ENCODE measurements at regions not wholly inside any gene's neighbourhood (a gene's known extent, or its start where the extent isn't known, plus 50 kb on each side); places are given as distances from the start of the nearest gene placed in this dataset.
"Not testable (repeated sequence)": the region's sequence is repeated elsewhere in the genome, so short reads cannot be mapped to it uniquely, and the experiment has no call there.

- ATAC-seq (no peak), DNase-seq (no peak)
- H3K4me1 Mint-ChIP-seq (ENCODE audit: low read depth), result no peaks in the 10 kb centered on the region
- no peaks in the 10 kb centered on the region for H3K27me3 Mint-ChIP-seq (ENCODE audit: low read depth)
- no peaks in the 10 kb centered on the region for H3K36me3 Mint-ChIP-seq (ENCODE audit: insufficient read depth)
- H3K9me3 Mint-ChIP-seq, result no peaks in the 10 kb centered on the region
- H3K4me3 Mint-ChIP-seq, result no peak overlapping the region
Observed at GRCh38 chr3:16069149-16069922, 105.1 kb upstream of the GALNT15 start.

GRCh38 chr3:16070707-16071106, 103.8 kb upstream of the GALNT15 start:
- no peak for ATAC-seq

GRCh38 chr3:16071206-16071605, 103.3 kb upstream of the GALNT15 start:
- H3K27me3 Mint-ChIP-seq (ENCODE audit: low read depth), result no peaks in the 10 kb centered on the region
- no peak for DNase-seq
- no peak overlapping the region for H3K4me3 Mint-ChIP-seq
- no peaks in the 10 kb centered on the region for H3K4me1 Mint-ChIP-seq (ENCODE audit: low read depth)
- H3K9me3 Mint-ChIP-seq, result no peaks in the 10 kb centered on the region
- H3K36me3 Mint-ChIP-seq (ENCODE audit: insufficient read depth), result no peaks in the 10 kb centered on the region
- ATAC-seq, result no peak

More at GRCh38 chr3:16070707-16071106, 103.8 kb upstream of the GALNT15 start:
- H3K4me3 Mint-ChIP-seq, result no peak overlapping the region
- H3K36me3 Mint-ChIP-seq (ENCODE audit: insufficient read depth), result no peaks in the 10 kb centered on the region
- H3K9me3 Mint-ChIP-seq, result no peaks in the 10 kb centered on the region
- DNase-seq, result no peak
- no peaks in the 10 kb centered on the region for H3K27me3 Mint-ChIP-seq (ENCODE audit: low read depth)
- H3K4me1 Mint-ChIP-seq (ENCODE audit: low read depth), result no peaks in the 10 kb centered on the region

- H3K4me3 Mint-ChIP-seq, result no peak overlapping the region
- H3K4me1 Mint-ChIP-seq (ENCODE audit: low read depth), result no peaks in the 10 kb centered on the region
- H3K36me3 Mint-ChIP-seq (ENCODE audit: insufficient read depth), result no peaks in the 10 kb centered on the region
- DNase-seq (no peak), ATAC-seq (no peak)
- H3K9me3 Mint-ChIP-seq, result no peaks in the 10 kb centered on the region
- H3K27me3 Mint-ChIP-seq (ENCODE audit: low read depth), result peaks cover 3% of the 10 kb centered on the region
Observed at GRCh38 chr3:16072420-16073110, 101.9 kb upstream of the GALNT15 start.

- Mint-ChIP-seq H3K27me3 (ENCODE audit: low read depth) (peaks cover 4% of the 10 kb centered on the region), H3K4me3 (no peak overlapping the region), H3K36me3 (ENCODE audit: insufficient read depth) (no peaks in the 10 kb centered on the region), H3K9me3 (peaks cover 3% of the 10 kb centered on the region), H3K4me1 (ENCODE audit: low read depth) (no peaks in the 10 kb centered on the region)
- no peak for ATAC-seq
- no peak for DNase-seq
Observed at GRCh38 chr3:16073203-16073602, 101.3 kb upstream of the GALNT15 start.

GRCh38 chr3:16073990-16074671, 100.3 kb upstream of the GALNT15 start:
- H3K4me1 Mint-ChIP-seq (ENCODE audit: low read depth); H3K9me3 Mint-ChIP-seq; H3K36me3 Mint-ChIP-seq (ENCODE audit: insufficient read depth); DNase-seq; H3K4me3 Mint-ChIP-seq; ATAC-seq; H3K27me3 Mint-ChIP-seq (ENCODE audit: low read depth): not testable (repeated sequence)

- DNase-seq (no peak), ATAC-seq (no peak)
- peaks cover 9% of the 10 kb centered on the region for H3K27me3 Mint-ChIP-seq (ENCODE audit: low read depth)
- no peaks in the 10 kb centered on the region for H3K36me3 Mint-ChIP-seq (ENCODE audit: insufficient read depth)
- no peak overlapping the region for H3K4me3 Mint-ChIP-seq
- H3K9me3 Mint-ChIP-seq, result peaks cover 6% of the 10 kb centered on the region
- no peaks in the 10 kb centered on the region for H3K4me1 Mint-ChIP-seq (ENCODE audit: low read depth)
Observed at GRCh38 chr3:16075647-16076046, 98.8 kb upstream of the GALNT15 start.

- no peaks in the 10 kb centered on the region for H3K36me3 Mint-ChIP-seq (ENCODE audit: insufficient read depth)
- no peak for DNase-seq
- peaks cover 11% of the 10 kb centered on the region for H3K27me3 Mint-ChIP-seq (ENCODE audit: low read depth)
- H3K4me3 Mint-ChIP-seq, result no peak overlapping the region
- H3K9me3 Mint-ChIP-seq, result peaks cover 13% of the 10 kb centered on the region
- H3K4me1 Mint-ChIP-seq (ENCODE audit: low read depth), result no peaks in the 10 kb centered on the region
- ATAC-seq, result no peak
Observed at GRCh38 chr3:16076564-16076963, 97.9 kb upstream of the GALNT15 start.

- Mint-ChIP-seq H3K27me3 (ENCODE audit: low read depth) (peaks cover 11% of the 10 kb centered on the region), H3K9me3 (peaks cover 13% of the 10 kb centered on the region)
- not testable (repeated sequence) for H3K4me1 Mint-ChIP-seq (ENCODE audit: low read depth); H3K36me3 Mint-ChIP-seq (ENCODE audit: insufficient read depth); ATAC-seq; H3K4me3 Mint-ChIP-seq; DNase-seq
Observed at GRCh38 chr3:16077146-16077545, 97.3 kb upstream of the GALNT15 start.

- H3K36me3 Mint-ChIP-seq (ENCODE audit: insufficient read depth); DNase-seq; ATAC-seq; H3K4me3 Mint-ChIP-seq; H3K4me1 Mint-ChIP-seq (ENCODE audit: low read depth): not testable (repeated sequence)
- peaks cover 13% of the 10 kb centered on the region for H3K9me3 Mint-ChIP-seq
- peaks cover 11% of the 10 kb centered on the region for H3K27me3 Mint-ChIP-seq (ENCODE audit: low read depth)
Observed at GRCh38 chr3:16077681-16078080, 96.8 kb upstream of the GALNT15 start.

GRCh38 chr3:16079519-16079918, 95.0 kb upstream of the GALNT15 start:
- peaks cover 11% of the 10 kb centered on the region for H3K27me3 Mint-ChIP-seq (ENCODE audit: low read depth)
- H3K4me3 Mint-ChIP-seq, result no peak overlapping the region
- H3K36me3 Mint-ChIP-seq (ENCODE audit: insufficient read depth), result no peaks in the 10 kb centered on the region
- ATAC-seq (no peak), DNase-seq (no peak)
- H3K9me3 Mint-ChIP-seq, result peaks cover 17% of the 10 kb centered on the region
- no peaks in the 10 kb centered on the region for H3K4me1 Mint-ChIP-seq (ENCODE audit: low read depth)

- Mint-ChIP-seq H3K4me3 (no peak overlapping the region), H3K4me1 (ENCODE audit: low read depth) (no peaks in the 10 kb centered on the region)
Observed at GRCh38 chr3:16081661-16082060, 92.8 kb upstream of the GALNT15 start.

GRCh38 chr3:16084887-16085286, 89.6 kb upstream of the GALNT15 start:
- Mint-ChIP-seq H3K9me3 (peaks cover 14% of the 10 kb centered on the region), H3K27me3 (ENCODE audit: low read depth) (peaks cover 3% of the 10 kb centered on the region), H3K36me3 (ENCODE audit: insufficient read depth) (no peaks in the 10 kb centered on the region), H3K4me3 (no peak overlapping the region), H3K4me1 (ENCODE audit: low read depth) (no peaks in the 10 kb centered on the region)
- no peak for ATAC-seq
- DNase-seq, result no peak

More at GRCh38 chr3:16081661-16082060, 92.8 kb upstream of the GALNT15 start:
- Mint-ChIP-seq H3K36me3 (ENCODE audit: insufficient read depth) (no peaks in the 10 kb centered on the region), H3K27me3 (ENCODE audit: low read depth) (peaks cover 11% of the 10 kb centered on the region), H3K9me3 (peaks cover 17% of the 10 kb centered on the region)
- no peak for DNase-seq
- ATAC-seq, result no peak

GRCh38 chr3:16085410-16085809, 89.1 kb upstream of the GALNT15 start:
- Mint-ChIP-seq H3K36me3 (ENCODE audit: insufficient read depth) (no peaks in the 10 kb centered on the region), H3K9me3 (peaks cover 13% of the 10 kb centered on the region), H3K4me1 (ENCODE audit: low read depth) (no peaks in the 10 kb centered on the region), H3K27me3 (ENCODE audit: low read depth) (peaks cover 3% of the 10 kb centered on the region), H3K4me3 (no peak overlapping the region)
- no peak for ATAC-seq
- no peak for DNase-seq

Measured in activated T-cell treated with anti-CD3 and anti-CD28 coated beads, Interleukin-2, amount 50 U/mL, for 4 hours (primary cell).